ENCODE measurements at regions not wholly inside any gene's neighbourhood (a gene's known extent, or its start where the extent isn't known, plus 50 kb on each side); places are given as distances from the start of the nearest gene placed in this dataset.

DNA sequence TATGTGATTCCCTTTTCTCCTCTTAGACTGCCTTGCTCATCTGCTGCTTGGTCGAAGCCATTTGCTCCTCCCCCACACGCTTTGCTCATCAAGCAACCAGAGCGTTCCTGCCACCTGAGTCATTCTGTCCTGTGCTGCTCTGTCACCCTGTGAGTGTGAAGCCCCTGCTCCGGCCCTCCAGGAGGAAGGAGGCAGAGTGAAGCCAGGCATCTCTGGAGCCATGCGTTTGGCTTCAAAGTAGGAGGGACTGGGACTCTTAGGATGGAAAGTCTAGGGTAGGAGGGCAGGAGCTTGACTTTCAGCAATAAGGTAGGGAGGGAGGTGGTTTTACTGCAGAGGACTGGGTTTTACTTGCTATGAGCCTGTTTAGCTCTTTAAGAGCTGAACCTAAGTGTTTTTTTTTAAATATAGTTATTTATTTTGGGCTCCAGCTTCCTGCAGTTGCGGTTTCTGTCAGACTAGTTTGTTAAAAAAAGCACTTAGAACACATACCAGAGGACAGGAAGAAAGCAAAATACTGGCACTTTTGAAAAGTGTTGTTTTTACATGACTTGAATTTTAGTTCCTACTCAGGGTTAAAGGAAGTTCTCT lies 63.6 kb downstream of the SPINK2 start:
- Histone ChIP-seq H3K4me1 (peaks cover 18 to 21% (median 20%) of the 10 kb centered on the region in 4 donors), H3K4me3 (no peak overlapping the region), H3K36me3 (no peaks in the 10 kb centered on the region), H3K27me3 (no peaks in the 10 kb centered on the region), H3K9me3 (no peaks in the 10 kb centered on the region), H3K27ac (peak overlapping the region; percentile 67 to 86 (median 74))
- peak; percentile 71 to 88 for ATAC-seq (ENCODE audit: low FRiP score in 2 of 2)
- TF ChIP-seq EP300 (IDR thresholded peaks at IDR 0.05): peak in 1 of 4 donors; percentile 53
- peak in 1 of 2 donors; percentile 31 for TF ChIP-seq POLR2AphosphoS5 (IDR thresholded peaks at IDR 0.05)
- TF ChIP-seq, protein P1, sequence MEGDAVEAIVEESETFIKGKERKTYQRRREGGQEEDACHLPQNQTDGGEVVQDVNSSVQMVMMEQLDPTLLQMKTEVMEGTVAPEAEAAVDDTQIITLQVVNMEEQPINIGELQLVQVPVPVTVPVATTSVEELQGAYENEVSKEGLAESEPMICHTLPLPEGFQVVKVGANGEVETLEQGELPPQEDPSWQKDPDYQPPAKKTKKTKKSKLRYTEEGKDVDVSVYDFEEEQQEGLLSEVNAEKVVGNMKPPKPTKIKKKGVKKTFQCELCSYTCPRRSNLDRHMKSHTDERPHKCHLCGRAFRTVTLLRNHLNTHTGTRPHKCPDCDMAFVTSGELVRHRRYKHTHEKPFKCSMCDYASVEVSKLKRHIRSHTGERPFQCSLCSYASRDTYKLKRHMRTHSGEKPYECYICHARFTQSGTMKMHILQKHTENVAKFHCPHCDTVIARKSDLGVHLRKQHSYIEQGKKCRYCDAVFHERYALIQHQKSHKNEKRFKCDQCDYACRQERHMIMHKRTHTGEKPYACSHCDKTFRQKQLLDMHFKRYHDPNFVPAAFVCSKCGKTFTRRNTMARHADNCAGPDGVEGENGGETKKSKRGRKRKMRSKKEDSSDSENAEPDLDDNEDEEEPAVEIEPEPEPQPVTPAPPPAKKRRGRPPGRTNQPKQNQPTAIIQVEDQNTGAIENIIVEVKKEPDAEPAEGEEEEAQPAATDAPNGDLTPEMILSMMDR (IDR thresholded peaks at IDR 0.05): no peak
- peak in 1 of 4 donors; percentile 39 for TF ChIP-seq POLR2A (IDR thresholded peaks at IDR 0.05)
- 11 to 30% methylated on average over 6 of the region's 6 CpGs for WGBS, 2 donors
- DNase-seq: peak in 1 of 2 donors; percentile 87

DNA sequence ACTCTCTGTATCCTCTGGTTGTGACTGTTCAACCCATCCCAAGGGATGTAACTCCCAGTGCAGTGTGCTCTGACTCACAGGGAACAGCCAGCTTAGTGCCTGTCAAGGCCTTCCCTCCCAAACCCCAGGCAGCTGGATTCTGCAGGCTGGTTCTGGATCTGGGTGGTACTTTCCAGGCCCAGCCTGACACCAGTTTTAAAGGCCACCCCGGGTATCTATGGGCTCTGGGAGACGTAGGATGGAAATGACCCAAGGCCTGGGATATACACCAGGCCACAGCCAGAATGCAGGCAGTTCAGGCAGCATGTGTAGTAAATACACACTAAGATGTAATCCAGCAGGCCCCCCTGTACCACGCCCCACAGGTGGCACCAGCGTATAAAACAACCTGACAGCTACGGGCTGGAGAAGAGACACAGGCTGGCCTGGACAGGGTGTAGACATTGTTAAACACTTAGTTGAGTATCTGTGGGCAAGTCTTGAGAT lies 64.2 kb downstream of the SPINK2 start:
- peak; percentile 35 to 49 for ATAC-seq (ENCODE audit: low FRiP score in 2 of 2)
- no peaks in the 10 kb centered on the region for H3K9me3 ChIP-seq
- no peak for TF ChIP-seq POLR2AphosphoS5 (IDR thresholded peaks at IDR 0.05)
- TF ChIP-seq POLR2A (IDR thresholded peaks at IDR 0.05): no peak
- TF ChIP-seq, protein P1 (IDR thresholded peaks at IDR 0.05): no peak
- no peak for TF ChIP-seq EP300 (IDR thresholded peaks at IDR 0.05)
- peaks cover 18 to 21% (median 20%) of the 10 kb centered on the region in 4 donors for H3K4me1 ChIP-seq
- H3K27me3 ChIP-seq: no peaks in the 10 kb centered on the region
- H3K27ac ChIP-seq: peak overlapping the region; percentile 67 to 86 (median 74)
- no peak overlapping the region for H3K4me3 ChIP-seq
- no peaks in the 10 kb centered on the region for H3K36me3 ChIP-seq
- 75 to 85% methylated on average over 4 to 5 of the region's 5 CpGs for WGBS, 2 donors
- peak in 1 of 2 donors; percentile 23 for DNase-seq

DNA sequence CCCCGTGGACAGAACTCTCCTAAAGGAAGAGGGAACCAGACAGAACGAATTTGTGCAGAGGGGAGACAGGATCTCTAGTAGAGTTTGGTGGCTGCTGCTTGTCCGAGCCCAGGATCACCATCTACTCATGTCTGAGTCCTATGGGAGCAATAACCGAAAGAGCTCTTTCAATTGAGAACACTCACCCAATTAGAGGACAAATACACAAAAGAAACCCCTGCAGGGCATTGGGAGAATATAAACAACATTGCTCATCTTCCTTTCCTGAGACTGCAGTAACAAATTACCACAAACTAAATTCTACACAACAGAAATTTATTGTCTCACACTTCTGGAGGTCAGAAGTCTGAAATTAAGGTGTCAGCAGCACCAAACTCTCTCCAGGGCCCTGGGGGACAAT lies 65.6 kb downstream of the SPINK2 start:
- Histone ChIP-seq H3K27me3 (no peaks in the 10 kb centered on the region), H3K9me3 (no peaks in the 10 kb centered on the region), H3K27ac (no peak overlapping the region), H3K4me3 (no peak overlapping the region), H3K36me3 (no peaks in the 10 kb centered on the region), H3K4me1 (peaks cover 18 to 21% (median 20%) of the 10 kb centered on the region in 4 donors)
- DNase-seq: no peak
- ATAC-seq (ENCODE audit: low FRiP score in 2 of 2): no peak
- TF ChIP-seq, protein P1 (IDR thresholded peaks at IDR 0.05): no peak
- TF ChIP-seq POLR2A (IDR thresholded peaks at IDR 0.05) (no peak), POLR2AphosphoS5 (IDR thresholded peaks at IDR 0.05) (no peak), EP300 (IDR thresholded peaks at IDR 0.05) (no peak)
- WGBS, 2 donors: 77 to 93% methylated on average over 4 of the region's 4 CpGs

DNA sequence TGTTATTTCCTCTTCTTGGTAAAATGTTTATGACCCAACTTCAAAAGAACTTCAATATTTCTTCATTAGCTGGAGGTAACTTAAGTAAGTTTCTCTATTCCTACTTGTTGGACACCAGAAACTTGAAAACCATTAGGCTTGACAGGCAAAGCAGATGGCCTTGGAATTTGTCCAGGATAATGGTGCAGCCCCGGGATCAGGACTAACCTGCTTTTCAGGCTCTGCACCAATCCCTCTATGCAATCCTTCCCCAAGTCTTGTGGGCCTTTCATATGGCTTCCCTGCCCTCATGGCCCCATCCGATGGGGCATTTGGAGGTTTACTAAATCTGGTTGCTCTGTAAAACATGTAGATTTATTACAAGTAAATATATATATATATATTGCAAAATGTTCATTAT lies 68.5 kb downstream of the SPINK2 start:
- Histone ChIP-seq H3K4me3 (no peak overlapping the region), H3K27me3 (no peaks in the 10 kb centered on the region), H3K9me3 (no peaks in the 10 kb centered on the region), H3K4me1 (peaks cover 8 to 11% (median 10%) of the 10 kb centered on the region in 4 donors), H3K27ac (no peak overlapping the region), H3K36me3 (no peaks in the 10 kb centered on the region)
- ATAC-seq (ENCODE audit: low FRiP score in 2 of 2) (no peak), DNase-seq (no peak)
- 51 to 57% methylated on average over 2 of the region's 2 CpGs for WGBS, 2 donors
- no peak for TF ChIP-seq POLR2A (IDR thresholded peaks at IDR 0.05)
- TF ChIP-seq, protein P1 (IDR thresholded peaks at IDR 0.05): no peak
- TF ChIP-seq POLR2AphosphoS5 (IDR thresholded peaks at IDR 0.05): no peak
- TF ChIP-seq EP300 (IDR thresholded peaks at IDR 0.05): no peak

DNA sequence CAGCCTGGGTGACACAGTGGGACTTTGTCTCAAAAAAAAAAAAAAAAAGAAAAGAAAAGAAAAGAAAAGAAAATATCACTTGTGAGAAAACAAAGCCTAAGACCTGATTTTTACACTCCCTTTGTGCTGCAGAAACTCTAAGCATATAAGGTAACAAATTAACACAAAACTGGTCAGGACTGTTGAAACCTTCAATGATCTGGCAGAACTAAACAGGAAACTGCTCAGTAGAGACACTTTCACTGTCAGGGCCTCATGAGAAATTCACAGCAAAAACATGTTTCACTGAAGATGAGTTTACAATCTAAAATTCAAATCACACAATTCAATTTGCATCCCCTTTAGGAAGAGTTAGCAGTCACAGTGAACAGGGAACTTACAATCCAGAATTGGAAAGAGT lies 69.1 kb upstream of the HOPX start:
- Histone ChIP-seq H3K27me3 (no peaks in the 10 kb centered on the region), H3K4me3 (no peak overlapping the region), H3K27ac (no peak overlapping the region), H3K36me3 (no peaks in the 10 kb centered on the region), H3K4me1 (no peaks in the 10 kb centered on the region), H3K9me3 (no peaks in the 10 kb centered on the region)
- ATAC-seq (ENCODE audit: low FRiP score in 2 of 2) (no peak), DNase-seq (no peak)
- TF ChIP-seq POLR2A (IDR thresholded peaks at IDR 0.05) (no peak), EP300 (IDR thresholded peaks at IDR 0.05) (no peak), POLR2AphosphoS5 (IDR thresholded peaks at IDR 0.05) (no peak)
- TF ChIP-seq, protein P1 (IDR thresholded peaks at IDR 0.05): no peak

All from upper lobe of left lung (tissue), 6 donors.